Loucy (cell line): ENCODE measurements at regions not wholly inside any gene's neighbourhood (a gene's known extent, or its start where the extent isn't known, plus 50 kb on each side); places are given as distances from the start of the nearest gene placed in this dataset.

ENCODE experiments used
- EZH2phosphoT487 ChIP-seq: fragments of 200-600 bp; IDR thresholded peaks from 2 replicates; pipeline ENCODE4 v1.6.1; 2018; ENCODE audit warnings: antibody characterized with exemption, mild to moderate bottlenecking, moderate library complexity, borderline replicate concordance
- TF ChIP-seq, protein P1 (sequence below): fragments of 200-600 bp; sonication (generic); conservative IDR thresholded peaks from 2 replicates; pipeline ENCODE4 v1.5.1; 2014; ENCODE audit warnings: mild to moderate bottlenecking, antibody characterized with exemption, low read length

DNA sequence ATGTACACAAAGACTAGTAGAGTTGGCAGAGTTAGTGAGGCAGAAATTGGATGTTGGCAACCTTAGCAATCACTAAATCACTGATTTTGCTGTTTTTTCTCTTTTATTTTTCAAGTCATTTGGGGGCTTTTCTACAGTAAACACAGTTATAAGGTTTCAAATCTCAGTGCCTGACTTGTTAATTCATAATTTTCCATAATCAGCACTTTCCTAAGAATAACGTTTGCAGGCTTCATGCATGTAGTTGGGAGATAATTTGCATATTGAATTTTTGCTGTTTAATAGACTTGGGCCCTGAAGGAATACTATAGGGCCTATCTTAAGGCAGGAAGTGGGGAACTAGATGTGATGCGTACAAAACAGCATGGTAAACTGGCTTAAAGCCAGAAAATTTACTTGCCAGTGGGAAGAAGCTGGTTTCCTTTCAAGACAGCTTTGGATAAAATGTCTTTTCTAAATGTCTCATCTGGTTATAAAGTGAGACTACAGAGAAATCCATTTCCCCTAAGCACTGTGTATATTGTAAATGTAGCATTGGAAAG is 127.2 kb upstream of the SMIM21 start:
- TF ChIP-seq, protein P1, sequence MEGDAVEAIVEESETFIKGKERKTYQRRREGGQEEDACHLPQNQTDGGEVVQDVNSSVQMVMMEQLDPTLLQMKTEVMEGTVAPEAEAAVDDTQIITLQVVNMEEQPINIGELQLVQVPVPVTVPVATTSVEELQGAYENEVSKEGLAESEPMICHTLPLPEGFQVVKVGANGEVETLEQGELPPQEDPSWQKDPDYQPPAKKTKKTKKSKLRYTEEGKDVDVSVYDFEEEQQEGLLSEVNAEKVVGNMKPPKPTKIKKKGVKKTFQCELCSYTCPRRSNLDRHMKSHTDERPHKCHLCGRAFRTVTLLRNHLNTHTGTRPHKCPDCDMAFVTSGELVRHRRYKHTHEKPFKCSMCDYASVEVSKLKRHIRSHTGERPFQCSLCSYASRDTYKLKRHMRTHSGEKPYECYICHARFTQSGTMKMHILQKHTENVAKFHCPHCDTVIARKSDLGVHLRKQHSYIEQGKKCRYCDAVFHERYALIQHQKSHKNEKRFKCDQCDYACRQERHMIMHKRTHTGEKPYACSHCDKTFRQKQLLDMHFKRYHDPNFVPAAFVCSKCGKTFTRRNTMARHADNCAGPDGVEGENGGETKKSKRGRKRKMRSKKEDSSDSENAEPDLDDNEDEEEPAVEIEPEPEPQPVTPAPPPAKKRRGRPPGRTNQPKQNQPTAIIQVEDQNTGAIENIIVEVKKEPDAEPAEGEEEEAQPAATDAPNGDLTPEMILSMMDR: no peak
- no peak for TF ChIP-seq EZH2phosphoT487
